ENCODE measurements at regions not wholly inside any gene's neighbourhood (a gene's known extent, or its start where the extent isn't known, plus 50 kb on each side); places are given as distances from the start of the nearest gene placed in this dataset.
"Not testable (repeated sequence)": the region's sequence is repeated elsewhere in the genome, so short reads cannot be mapped to it uniquely, and the experiment has no call there.

GRCh38 chr5:67773411-67774266, 441.9 kb upstream of the PIK3R1 start:
- Histone ChIP-seq H3K27me3 (replicated peaks; ENCODE audit: control insufficient read depth, insufficient read depth, low read length, poor library complexity, severe bottlenecking) (no peaks in the 10 kb centered on the region), H3K9me3 (ENCODE audit: control insufficient read depth, low read length) (no peaks in the 10 kb centered on the region), H3K4me1 (ENCODE audit: control insufficient read depth, insufficient read depth, low read length, poor library complexity, severe bottlenecking) (no peaks in the 10 kb centered on the region), H3K4me3 (ENCODE audit: insufficient read depth, low read depth, low read length, poor library complexity, severe bottlenecking) (no peak overlapping the region), H3K27ac (ENCODE audit: insufficient read depth, low read length, poor library complexity, severe bottlenecking) (no peak overlapping the region), H3K36me3 (ENCODE audit: control insufficient read depth, insufficient read depth, low read length) (no peaks in the 10 kb centered on the region)
- no peak for DNase-seq

GRCh38 chr5:67771791-67772190, 443.8 kb upstream of the PIK3R1 start:
- H3K4me3 ChIP-seq (ENCODE audit: insufficient read depth, low read depth, low read length, poor library complexity, severe bottlenecking), result no peak overlapping the region
- no peaks in the 10 kb centered on the region for H3K9me3 ChIP-seq (ENCODE audit: control insufficient read depth, low read length)
- no peak overlapping the region for H3K27ac ChIP-seq (ENCODE audit: insufficient read depth, low read length, poor library complexity, severe bottlenecking)
- DNase-seq, result no peak
- no peaks in the 10 kb centered on the region for H3K4me1 ChIP-seq (ENCODE audit: control insufficient read depth, insufficient read depth, low read length, poor library complexity, severe bottlenecking)
- no peaks in the 10 kb centered on the region for H3K27me3 ChIP-seq (replicated peaks; ENCODE audit: control insufficient read depth, insufficient read depth, low read length, poor library complexity, severe bottlenecking)
- no peaks in the 10 kb centered on the region for H3K36me3 ChIP-seq (ENCODE audit: control insufficient read depth, insufficient read depth, low read length)

GRCh38 chr5:67771221-67771620, 444.3 kb upstream of the PIK3R1 start:
- no peaks in the 10 kb centered on the region for H3K4me1 ChIP-seq (ENCODE audit: control insufficient read depth, insufficient read depth, low read length, poor library complexity, severe bottlenecking)
- DNase-seq, result no peak
- no peaks in the 10 kb centered on the region for H3K27me3 ChIP-seq (replicated peaks; ENCODE audit: control insufficient read depth, insufficient read depth, low read length, poor library complexity, severe bottlenecking)

GRCh38 chr5:67770431-67771025, 445.0 kb upstream of the PIK3R1 start:
- Histone ChIP-seq H3K4me3 (ENCODE audit: insufficient read depth, low read depth, low read length, poor library complexity, severe bottlenecking) (no peak overlapping the region), H3K9me3 (ENCODE audit: control insufficient read depth, low read length) (no peaks in the 10 kb centered on the region), H3K27ac (ENCODE audit: insufficient read depth, low read length, poor library complexity, severe bottlenecking) (no peak overlapping the region), H3K4me1 (ENCODE audit: control insufficient read depth, insufficient read depth, low read length, poor library complexity, severe bottlenecking) (no peaks in the 10 kb centered on the region), H3K36me3 (ENCODE audit: control insufficient read depth, insufficient read depth, low read length) (no peaks in the 10 kb centered on the region), H3K27me3 (replicated peaks; ENCODE audit: control insufficient read depth, insufficient read depth, low read length, poor library complexity, severe bottlenecking) (no peaks in the 10 kb centered on the region)
- DNase-seq, result no peak

More at GRCh38 chr5:67771221-67771620, 444.3 kb upstream of the PIK3R1 start:
- Histone ChIP-seq H3K9me3 (ENCODE audit: control insufficient read depth, low read length) (no peaks in the 10 kb centered on the region), H3K36me3 (ENCODE audit: control insufficient read depth, insufficient read depth, low read length) (no peaks in the 10 kb centered on the region), H3K4me3 (ENCODE audit: insufficient read depth, low read depth, low read length, poor library complexity, severe bottlenecking) (no peak overlapping the region), H3K27ac (ENCODE audit: insufficient read depth, low read length, poor library complexity, severe bottlenecking) (no peak overlapping the region)

- Histone ChIP-seq H3K27ac (ENCODE audit: insufficient read depth, low read length, poor library complexity, severe bottlenecking) (no peak overlapping the region), H3K36me3 (ENCODE audit: control insufficient read depth, insufficient read depth, low read length) (no peaks in the 10 kb centered on the region), H3K27me3 (replicated peaks; ENCODE audit: control insufficient read depth, insufficient read depth, low read length, poor library complexity, severe bottlenecking) (no peaks in the 10 kb centered on the region), H3K9me3 (ENCODE audit: control insufficient read depth, low read length) (no peaks in the 10 kb centered on the region), H3K4me3 (ENCODE audit: insufficient read depth, low read depth, low read length, poor library complexity, severe bottlenecking) (no peak overlapping the region), H3K4me1 (ENCODE audit: control insufficient read depth, insufficient read depth, low read length, poor library complexity, severe bottlenecking) (no peaks in the 10 kb centered on the region)
- no peak for DNase-seq
Measured at GRCh38 chr5:67765697-67766096, 449.9 kb upstream of the PIK3R1 start.

GRCh38 chr5:67757771-67758170, 457.8 kb upstream of the PIK3R1 start:
- not testable (repeated sequence) for H3K36me3 ChIP-seq (ENCODE audit: control insufficient read depth, insufficient read depth, low read length); H3K9me3 ChIP-seq (ENCODE audit: control insufficient read depth, low read length); H3K4me3 ChIP-seq (ENCODE audit: insufficient read depth, low read depth, low read length, poor library complexity, severe bottlenecking); H3K27ac ChIP-seq (ENCODE audit: insufficient read depth, low read length, poor library complexity, severe bottlenecking); H3K27me3 ChIP-seq (replicated peaks; ENCODE audit: control insufficient read depth, insufficient read depth, low read length, poor library complexity, severe bottlenecking); DNase-seq; H3K4me1 ChIP-seq (ENCODE audit: control insufficient read depth, insufficient read depth, low read length, poor library complexity, severe bottlenecking)

- Histone ChIP-seq H3K27me3 (replicated peaks; ENCODE audit: control insufficient read depth, insufficient read depth, low read length, poor library complexity, severe bottlenecking) (no peaks in the 10 kb centered on the region), H3K27ac (ENCODE audit: insufficient read depth, low read length, poor library complexity, severe bottlenecking) (no peak overlapping the region), H3K9me3 (ENCODE audit: control insufficient read depth, low read length) (no peaks in the 10 kb centered on the region), H3K4me3 (ENCODE audit: insufficient read depth, low read depth, low read length, poor library complexity, severe bottlenecking) (no peak overlapping the region), H3K36me3 (ENCODE audit: control insufficient read depth, insufficient read depth, low read length) (no peaks in the 10 kb centered on the region), H3K4me1 (ENCODE audit: control insufficient read depth, insufficient read depth, low read length, poor library complexity, severe bottlenecking) (no peaks in the 10 kb centered on the region)
- no peak for DNase-seq
Measured at GRCh38 chr5:67752357-67752708, 463.2 kb upstream of the PIK3R1 start.

- no peaks in the 10 kb centered on the region for H3K4me1 ChIP-seq (ENCODE audit: control insufficient read depth, insufficient read depth, low read length, poor library complexity, severe bottlenecking)
- H3K36me3 ChIP-seq (ENCODE audit: control insufficient read depth, insufficient read depth, low read length), result no peaks in the 10 kb centered on the region
- H3K9me3 ChIP-seq (ENCODE audit: control insufficient read depth, low read length), result no peaks in the 10 kb centered on the region
- no peaks in the 10 kb centered on the region for H3K27me3 ChIP-seq (replicated peaks; ENCODE audit: control insufficient read depth, insufficient read depth, low read length, poor library complexity, severe bottlenecking)
- H3K27ac ChIP-seq (ENCODE audit: insufficient read depth, low read length, poor library complexity, severe bottlenecking), result no peak overlapping the region
- no peak overlapping the region for H3K4me3 ChIP-seq (ENCODE audit: insufficient read depth, low read depth, low read length, poor library complexity, severe bottlenecking)
- DNase-seq, result no peak
Measured at GRCh38 chr5:67748165-67748690, 467.3 kb upstream of the PIK3R1 start.

- H3K9me3 ChIP-seq (ENCODE audit: control insufficient read depth, low read length), result no peaks in the 10 kb centered on the region
- no peaks in the 10 kb centered on the region for H3K36me3 ChIP-seq (ENCODE audit: control insufficient read depth, insufficient read depth, low read length)
- H3K27me3 ChIP-seq (replicated peaks; ENCODE audit: control insufficient read depth, insufficient read depth, low read length, poor library complexity, severe bottlenecking), result no peaks in the 10 kb centered on the region
- no peak overlapping the region for H3K27ac ChIP-seq (ENCODE audit: insufficient read depth, low read length, poor library complexity, severe bottlenecking)
- H3K4me3 ChIP-seq (ENCODE audit: insufficient read depth, low read depth, low read length, poor library complexity, severe bottlenecking), result no peak overlapping the region
- no peak for DNase-seq
- no peaks in the 10 kb centered on the region for H3K4me1 ChIP-seq (ENCODE audit: control insufficient read depth, insufficient read depth, low read length, poor library complexity, severe bottlenecking)
Measured at GRCh38 chr5:67747096-67747495, 468.5 kb upstream of the PIK3R1 start.

GRCh38 chr5:67746608-67747007, 468.9 kb upstream of the PIK3R1 start:
- H3K36me3 ChIP-seq (ENCODE audit: control insufficient read depth, insufficient read depth, low read length); H3K4me1 ChIP-seq (ENCODE audit: control insufficient read depth, insufficient read depth, low read length, poor library complexity, severe bottlenecking); H3K4me3 ChIP-seq (ENCODE audit: insufficient read depth, low read depth, low read length, poor library complexity, severe bottlenecking); H3K27ac ChIP-seq (ENCODE audit: insufficient read depth, low read length, poor library complexity, severe bottlenecking); DNase-seq; H3K9me3 ChIP-seq (ENCODE audit: control insufficient read depth, low read length); H3K27me3 ChIP-seq (replicated peaks; ENCODE audit: control insufficient read depth, insufficient read depth, low read length, poor library complexity, severe bottlenecking): not testable (repeated sequence)

Data from effector memory CD4-positive, alpha-beta T cell (primary cell).